ENCODE measurements at regions not wholly inside any gene's neighbourhood (a gene's known extent, or its start where the extent isn't known, plus 50 kb on each side); places are given as distances from the start of the nearest gene placed in this dataset.

GRCh38 chr2:108115868-108116267 is 123.9 kb upstream of the SULT1C3 start:
- no peak overlapping the region for H3K4me3 ChIP-seq (ENCODE audit: severe bottlenecking)
- no peaks in the 10 kb centered on the region for H3K27me3 ChIP-seq (ENCODE audit: insufficient read depth, poor library complexity, severe bottlenecking)
- no peak for TF ChIP-seq CTCF (IDR thresholded peaks at IDR 0.05; ENCODE audit: poor library complexity, severe bottlenecking)
- H3K27ac ChIP-seq (ENCODE audit: poor library complexity, severe bottlenecking) = no peak overlapping the region
- H3K4me1 ChIP-seq (ENCODE audit: insufficient read depth, poor library complexity, severe bottlenecking) = no peaks in the 10 kb centered on the region
- DNase-seq (ENCODE audit: low spot score) = no peak
- no peaks in the 10 kb centered on the region for H3K9me3 ChIP-seq (ENCODE audit: severe bottlenecking)
- no peak for ATAC-seq (ENCODE audit: low read depth)
- no peaks in the 10 kb centered on the region for H3K36me3 ChIP-seq (ENCODE audit: low read depth)

GRCh38 chr2:108118996-108119395 is 120.8 kb upstream of the SULT1C3 start:
- H3K27ac ChIP-seq (ENCODE audit: poor library complexity, severe bottlenecking) = no peak overlapping the region
- TF ChIP-seq CTCF (IDR thresholded peaks at IDR 0.05; ENCODE audit: poor library complexity, severe bottlenecking) = no peak
- no peaks in the 10 kb centered on the region for H3K36me3 ChIP-seq (ENCODE audit: low read depth)
- no peak overlapping the region for H3K4me3 ChIP-seq (ENCODE audit: severe bottlenecking)
- no peaks in the 10 kb centered on the region for H3K4me1 ChIP-seq (ENCODE audit: insufficient read depth, poor library complexity, severe bottlenecking)
- no peak for DNase-seq (ENCODE audit: low spot score)
- H3K9me3 ChIP-seq (ENCODE audit: severe bottlenecking) = no peaks in the 10 kb centered on the region
- ATAC-seq (ENCODE audit: low read depth) = no peak
- no peaks in the 10 kb centered on the region for H3K27me3 ChIP-seq (ENCODE audit: insufficient read depth, poor library complexity, severe bottlenecking)

- no peaks in the 10 kb centered on the region for H3K9me3 ChIP-seq (ENCODE audit: severe bottlenecking)
- H3K4me1 ChIP-seq (ENCODE audit: insufficient read depth, poor library complexity, severe bottlenecking) = no peaks in the 10 kb centered on the region
- H3K36me3 ChIP-seq (ENCODE audit: low read depth) = no peaks in the 10 kb centered on the region
- DNase-seq (ENCODE audit: low spot score) (no peak), ATAC-seq (ENCODE audit: low read depth) (no peak)
- H3K27ac ChIP-seq (ENCODE audit: poor library complexity, severe bottlenecking) = no peak overlapping the region
- no peak overlapping the region for H3K4me3 ChIP-seq (ENCODE audit: severe bottlenecking)
- TF ChIP-seq CTCF (IDR thresholded peaks at IDR 0.05; ENCODE audit: poor library complexity, severe bottlenecking) = no peak
- H3K27me3 ChIP-seq (ENCODE audit: insufficient read depth, poor library complexity, severe bottlenecking) = no peaks in the 10 kb centered on the region
Measured at GRCh38 chr2:108119492-108119891, 120.3 kb upstream of the SULT1C3 start.

- Histone ChIP-seq H3K4me3 (ENCODE audit: severe bottlenecking) (no peak overlapping the region), H3K27ac (ENCODE audit: poor library complexity, severe bottlenecking) (no peak overlapping the region), H3K9me3 (ENCODE audit: severe bottlenecking) (no peaks in the 10 kb centered on the region), H3K4me1 (ENCODE audit: insufficient read depth, poor library complexity, severe bottlenecking) (no peaks in the 10 kb centered on the region), H3K36me3 (ENCODE audit: low read depth) (no peaks in the 10 kb centered on the region), H3K27me3 (ENCODE audit: insufficient read depth, poor library complexity, severe bottlenecking) (peaks cover 3% of the 10 kb centered on the region)
- no peak for DNase-seq (ENCODE audit: low spot score)
- no peak for ATAC-seq (ENCODE audit: low read depth)
- TF ChIP-seq CTCF (IDR thresholded peaks at IDR 0.05; ENCODE audit: poor library complexity, severe bottlenecking) = no peak
Measured at GRCh38 chr2:108124736-108125495, 114.9 kb upstream of the SULT1C3 start.

- H3K9me3 ChIP-seq (ENCODE audit: severe bottlenecking) = no peaks in the 10 kb centered on the region
- no peaks in the 10 kb centered on the region for H3K36me3 ChIP-seq (ENCODE audit: low read depth)
- no peak overlapping the region for H3K27ac ChIP-seq (ENCODE audit: poor library complexity, severe bottlenecking)
- peaks cover 3% of the 10 kb centered on the region for H3K27me3 ChIP-seq (ENCODE audit: insufficient read depth, poor library complexity, severe bottlenecking)
- ATAC-seq (ENCODE audit: low read depth) (no peak), DNase-seq (ENCODE audit: low spot score) (no peak)
- H3K4me3 ChIP-seq (ENCODE audit: severe bottlenecking) = no peak overlapping the region
- no peak for TF ChIP-seq CTCF (IDR thresholded peaks at IDR 0.05; ENCODE audit: poor library complexity, severe bottlenecking)
- no peaks in the 10 kb centered on the region for H3K4me1 ChIP-seq (ENCODE audit: insufficient read depth, poor library complexity, severe bottlenecking)
Measured at GRCh38 chr2:108125581-108125980, 114.2 kb upstream of the SULT1C3 start.
